ENCODE measurements at regions not wholly inside any gene's neighbourhood (a gene's known extent, or its start where the extent isn't known, plus 50 kb on each side); places are given as distances from the start of the nearest gene placed in this dataset.
"Not testable (repeated sequence)": the region's sequence is repeated elsewhere in the genome, so short reads cannot be mapped to it uniquely, and the experiment has no call there.

DNA sequence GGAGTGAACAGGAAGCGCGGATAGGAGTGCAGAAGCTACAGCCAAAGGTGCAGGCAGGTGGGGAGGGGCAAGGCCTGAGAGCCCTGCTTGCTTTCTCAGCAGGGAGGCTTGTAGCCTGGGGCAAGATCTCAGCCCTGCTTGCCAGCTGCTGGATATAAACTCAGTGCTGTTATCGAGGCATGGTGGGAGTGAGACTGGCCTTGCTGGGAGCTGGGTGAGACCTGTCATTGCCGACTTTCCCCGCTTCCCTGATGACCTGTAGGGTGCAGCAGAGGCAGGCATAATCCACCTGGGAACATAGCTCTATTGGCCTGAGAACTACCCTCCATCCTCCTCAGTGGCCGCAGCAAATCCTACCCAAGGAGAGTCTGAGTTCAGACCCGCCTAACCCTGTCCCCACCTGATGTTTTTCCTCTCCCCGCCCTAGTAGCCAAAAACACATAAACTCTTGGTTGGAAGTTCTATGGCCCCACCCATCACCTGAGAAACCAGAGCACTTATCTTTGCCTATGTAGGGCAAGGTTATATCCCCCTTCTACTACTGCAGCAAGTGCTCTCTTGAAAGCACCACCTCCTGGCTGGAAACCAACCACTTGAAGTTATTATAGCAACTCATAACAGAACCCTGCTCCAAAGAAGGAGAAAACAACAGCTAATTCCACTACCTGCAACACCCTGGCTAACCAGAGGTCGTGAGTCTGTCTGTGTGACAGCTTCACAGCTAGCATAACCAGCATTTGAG, 80.7 kb downstream of the FHIP1A start:
- peaks cover 19% of the 10 kb centered on the region for H3K9me3 Mint-ChIP-seq (ENCODE audit: unreplicated experiment)
- no peak for TF ChIP-seq CTCF (IDR thresholded peaks at IDR 0.05)
- H3K36me3 Mint-ChIP-seq (ENCODE audit: unreplicated experiment) = no peaks in the 10 kb centered on the region
- H3K4me1 Mint-ChIP-seq (ENCODE audit: unreplicated experiment) = peaks cover 21% of the 10 kb centered on the region
- no peaks in the 10 kb centered on the region for H3K27me3 Mint-ChIP-seq (ENCODE audit: unreplicated experiment)
- no peak overlapping the region for H3K4me3 Mint-ChIP-seq (ENCODE audit: unreplicated experiment)
- no peak overlapping the region for H3K27ac Mint-ChIP-seq (ENCODE audit: unreplicated experiment)
- no peak for DNase-seq (ENCODE audit: extremely low spot score, unreplicated experiment)

DNA sequence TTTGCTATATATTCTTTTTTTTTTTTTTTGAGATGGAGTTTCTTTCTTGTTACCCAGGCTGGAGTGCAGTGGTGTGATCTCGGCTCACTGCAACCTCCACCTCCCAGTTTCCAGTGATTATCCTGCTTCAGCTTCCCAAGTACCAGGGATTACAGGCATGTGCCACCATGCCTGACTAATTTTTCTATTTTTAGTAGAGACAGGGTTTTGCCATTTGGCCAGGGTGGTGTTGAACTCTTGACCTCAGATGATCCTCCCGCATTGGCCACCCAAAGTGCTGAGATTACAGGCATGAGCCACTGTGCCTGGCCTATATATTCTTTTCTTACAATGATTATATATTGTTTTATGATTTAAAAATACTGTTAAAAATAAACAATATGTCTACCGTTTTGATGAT, 86.6 kb downstream of the FHIP1A start:
- DNase-seq (ENCODE audit: extremely low spot score, unreplicated experiment); H3K27ac Mint-ChIP-seq (ENCODE audit: unreplicated experiment); H3K4me1 Mint-ChIP-seq (ENCODE audit: unreplicated experiment); H3K4me3 Mint-ChIP-seq (ENCODE audit: unreplicated experiment); H3K36me3 Mint-ChIP-seq (ENCODE audit: unreplicated experiment); H3K27me3 Mint-ChIP-seq (ENCODE audit: unreplicated experiment): not testable (repeated sequence)
- H3K9me3 Mint-ChIP-seq (ENCODE audit: unreplicated experiment) = peaks cover 15% of the 10 kb centered on the region

- H3K4me3 Mint-ChIP-seq (ENCODE audit: unreplicated experiment); H3K27me3 Mint-ChIP-seq (ENCODE audit: unreplicated experiment); H3K27ac Mint-ChIP-seq (ENCODE audit: unreplicated experiment); H3K36me3 Mint-ChIP-seq (ENCODE audit: unreplicated experiment); H3K9me3 Mint-ChIP-seq (ENCODE audit: unreplicated experiment); DNase-seq (ENCODE audit: extremely low spot score, unreplicated experiment); H3K4me1 Mint-ChIP-seq (ENCODE audit: unreplicated experiment): not testable (repeated sequence)
Measured at GRCh38 chr4:151511548-151511947, 102.6 kb downstream of the FHIP1A start.

DNA sequence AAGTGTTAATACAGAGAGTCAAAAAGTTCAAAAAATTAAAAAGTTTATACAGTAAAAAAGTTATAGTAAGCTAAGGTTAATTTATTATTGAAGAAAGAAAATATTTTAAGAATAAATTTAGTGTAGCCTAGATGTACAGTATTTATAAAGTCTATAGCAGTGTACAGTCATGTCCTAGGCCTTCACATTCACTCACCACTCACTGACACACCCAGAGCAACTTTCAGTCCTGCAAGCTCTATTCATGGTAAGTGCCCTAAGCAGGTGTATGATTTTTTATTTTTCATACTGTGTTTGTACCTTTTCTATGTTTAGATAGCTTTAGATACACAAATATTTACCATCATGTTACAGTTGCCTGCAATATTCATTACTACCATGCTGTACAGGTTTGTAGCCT, 108.9 kb downstream of the FHIP1A start:
- Mint-ChIP-seq H3K4me1 (ENCODE audit: unreplicated experiment) (no peaks in the 10 kb centered on the region), H3K36me3 (ENCODE audit: unreplicated experiment) (no peaks in the 10 kb centered on the region), H3K9me3 (ENCODE audit: unreplicated experiment) (no peaks in the 10 kb centered on the region), H3K27ac (ENCODE audit: unreplicated experiment) (no peak overlapping the region), H3K4me3 (ENCODE audit: unreplicated experiment) (no peak overlapping the region), H3K27me3 (ENCODE audit: unreplicated experiment) (peaks cover 11% of the 10 kb centered on the region)
- no peak for TF ChIP-seq CTCF (IDR thresholded peaks at IDR 0.05)
- DNase-seq (ENCODE audit: extremely low spot score, unreplicated experiment) = no peak

DNA sequence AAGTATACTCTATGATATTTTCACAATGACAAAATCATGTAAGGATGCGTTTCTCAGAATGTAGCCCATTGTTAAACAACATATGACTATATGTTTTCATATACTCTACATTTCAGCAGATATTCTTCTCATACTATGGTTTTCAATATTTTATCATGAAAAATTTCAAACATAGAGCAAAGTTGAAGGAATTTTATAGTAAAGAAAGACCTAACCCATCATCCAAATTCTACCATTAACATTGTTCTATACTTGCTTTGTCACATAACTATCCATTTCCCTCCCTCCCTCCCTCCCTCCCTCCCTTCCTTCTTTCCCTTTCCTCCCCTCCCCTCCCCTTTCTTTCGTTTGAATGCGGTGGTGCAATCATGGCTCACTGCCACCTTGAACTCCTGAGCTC, 109.4 kb downstream of the FHIP1A start:
- Mint-ChIP-seq H3K27ac (ENCODE audit: unreplicated experiment) (no peak overlapping the region), H3K27me3 (ENCODE audit: unreplicated experiment) (peaks cover 11% of the 10 kb centered on the region), H3K9me3 (ENCODE audit: unreplicated experiment) (no peaks in the 10 kb centered on the region), H3K4me3 (ENCODE audit: unreplicated experiment) (no peak overlapping the region), H3K4me1 (ENCODE audit: unreplicated experiment) (no peaks in the 10 kb centered on the region), H3K36me3 (ENCODE audit: unreplicated experiment) (no peaks in the 10 kb centered on the region)
- TF ChIP-seq CTCF (IDR thresholded peaks at IDR 0.05) = no peak
- no peak for DNase-seq (ENCODE audit: extremely low spot score, unreplicated experiment)

DNA sequence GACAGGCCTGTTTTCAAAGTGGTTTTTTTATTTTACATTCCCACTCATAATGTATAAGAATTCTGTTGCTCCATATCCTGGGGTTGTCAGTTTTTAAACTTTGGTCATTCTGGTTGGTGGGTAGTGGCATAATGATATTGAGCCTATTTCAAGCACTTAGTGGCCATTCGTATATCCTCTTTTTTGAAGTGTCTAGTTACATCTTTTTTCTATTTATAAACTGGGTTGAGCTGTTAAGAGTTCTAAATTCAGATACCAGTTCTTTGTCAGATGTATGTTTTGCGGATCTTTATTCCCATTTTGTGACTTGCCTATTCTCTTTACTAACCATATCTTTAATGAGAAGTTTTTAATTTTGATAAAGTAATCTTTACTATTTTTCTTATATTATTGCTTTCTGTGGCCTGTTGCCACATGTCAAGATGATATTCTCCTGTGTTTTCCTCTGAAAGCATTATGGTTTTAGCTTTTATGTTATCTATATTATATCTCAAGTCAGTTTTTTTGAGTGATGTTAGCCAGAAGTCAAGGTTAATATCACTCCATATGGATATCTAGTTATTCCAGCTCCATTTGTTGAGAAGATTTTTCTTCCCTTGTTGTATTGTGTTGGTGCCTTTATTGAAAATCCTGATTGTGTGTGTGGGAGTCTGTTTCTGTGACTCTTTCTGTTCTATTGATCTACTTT, 110.9 kb downstream of the FHIP1A start:
- Mint-ChIP-seq H3K4me1 (ENCODE audit: unreplicated experiment) (no peaks in the 10 kb centered on the region), H3K9me3 (ENCODE audit: unreplicated experiment) (no peaks in the 10 kb centered on the region), H3K4me3 (ENCODE audit: unreplicated experiment) (no peak overlapping the region), H3K36me3 (ENCODE audit: unreplicated experiment) (no peaks in the 10 kb centered on the region), H3K27me3 (ENCODE audit: unreplicated experiment) (peaks cover 9% of the 10 kb centered on the region), H3K27ac (ENCODE audit: unreplicated experiment) (no peak overlapping the region)
- TF ChIP-seq CTCF (IDR thresholded peaks at IDR 0.05) = no peak
- DNase-seq (ENCODE audit: extremely low spot score, unreplicated experiment) = no peak
